Heart left ventricle (tissue), 16 donors: ENCODE measurements at regions not wholly inside any gene's neighbourhood (a gene's known extent, or its start where the extent isn't known, plus 50 kb on each side); places are given as distances from the start of the nearest gene placed in this dataset.

Source experiments
- ATAC-seq, 4 donors: fragments of 200-7000 bp; cut with Tn5 transposase; one replicate each; pipeline ENCODE4 v1.9.1; 2020 to 2022; ENCODE audit warnings: moderate library complexity in 4 of 4, mild to moderate bottlenecking in 3 of 4, moderate number of reproducible peaks in 1 of 4
- DNase-seq, 5 donors: peaks; one replicate each; pipeline ENCODE4 v3.0.0-alpha.2; 2020
- H3K27ac ChIP-seq, 12 donors: fragments of 200-600 bp; sonication (generic) in 4 of 12; one replicate each; pipeline versions ENCODE4 v1.5.0 to v1.8.0; 2016 to 2022; ENCODE audit warnings: mild to moderate bottlenecking in 2 of 12
- H3K27me3 ChIP-seq, 9 donors: fragments of 200-600 bp; sonication (generic) in 2 of 9; one replicate each; pipeline versions ENCODE4 v1.5.1 to v1.8.0; 2016 to 2022; ENCODE audit warnings: mild to moderate bottlenecking in 3 of 9
- H3K36me3 ChIP-seq, 9 donors: fragments of 200-600 bp; sonication (generic) in 2 of 9; one replicate each; pipeline versions ENCODE4 v1.5.0 to v1.8.0; 2018 to 2022; ENCODE audit warnings: mild to moderate bottlenecking in 2 of 9
- H3K4me1 ChIP-seq, 12 donors: fragments of 200-600 bp; sonication (generic) in 4 of 12; one replicate each; pipeline versions ENCODE4 v1.5.0 to v1.8.0; 2016 to 2022; ENCODE audit warnings: mild to moderate bottlenecking in 3 of 12
- H3K4me3 ChIP-seq, 12 donors: fragments of 200-600 bp; sonication (generic) in 4 of 12; one replicate each; pipeline versions ENCODE4 v1.5.0 to v1.8.0; 2017 to 2022; ENCODE audit warnings: mild to moderate bottlenecking in 9 of 12, moderate library complexity in 4 of 12
- H3K9me3 ChIP-seq, 12 donors: fragments of 200-600 bp; sonication (generic) in 4 of 12; one replicate each; pipeline versions ENCODE4 v1.5.0 to v1.8.0; 2016 to 2022; ENCODE audit warnings: mild to moderate bottlenecking in 1 of 12
- POLR2A ChIP-seq, 2 donors: fragments of 450-650 bp; IDR thresholded peaks; one replicate each; pipeline ENCODE4 v1.6.1; 2017; ENCODE audit warnings: antibody characterized with exemption in 2 of 2, mild to moderate bottlenecking in 2 of 2, moderate library complexity in 2 of 2
- WGBS, 4 donors: extraction: QIAGEN DNeasy Blood & Tissue Kit in 2 of 4; methylation state at CpG; one replicate each; pipeline versions ENCODE4 v1.1.5 to v1.1.7; 2013 to 2018; 5-methylcytosine and 5-hydroxymethylcytosine counted together
- intact Hi-C, 10 donors: fragments of 100-400 bp; cut with DNase I; formaldehyde crosslinking; loops; one replicate each; pipeline versions ENCODE4 v1.11.1 to v1.14.2; 2022
- TF ChIP-seq, protein P1 (sequence below), 12 donors: fragments of 200-600 bp; sonication (generic) in 4 of 12; IDR thresholded peaks; one replicate each; pipeline versions ENCODE4 v1.5.0 to v1.8.0; 2018 to 2022; ENCODE audit warnings: antibody characterized with exemption in 12 of 12, mild to moderate bottlenecking in 5 of 12
- donor health status: ischemic (EF 13 %, LVEDD 7.1; RV severe dilation, severe dysfunction).
- donor health status: healthy with polysubstance abuse.
- donor health status: DM: no; HTN: yes; CAD: no.
- donor health status: DM: no; HTN: no; CAD: no.
- donor health status: ischemic (EF 25% LVEDD 6.9; RV normal size, moderate dysfunction).
- donor health status: ischemic (EF 25% LVEDD 5.7; RV mildly dilated, moderate dysfunction).
- donor health status: healthy.
- donor health status: DM: yes; HTN: yes; CAD: no.
- donor health status: ischemic (EF 35%, LVEDD 5.7; RV mildly dilated, moderate dysfunction).
- donor health status: nonischemic (EF 11% LVEDD 7.7; RV severe dilation, severe dysfunction).
- donor health status: DM: yes; HTN: yes; CAD: no.
- donor health status: PGD.
- donor health status: ischemic (EF 29% LVEDD 5.4; RV normal size, mild dysfunction).
- donor health status: nonischemic (EF 23%, LVEDD 6.1; RV moderate dilation, normal function).

DNA sequence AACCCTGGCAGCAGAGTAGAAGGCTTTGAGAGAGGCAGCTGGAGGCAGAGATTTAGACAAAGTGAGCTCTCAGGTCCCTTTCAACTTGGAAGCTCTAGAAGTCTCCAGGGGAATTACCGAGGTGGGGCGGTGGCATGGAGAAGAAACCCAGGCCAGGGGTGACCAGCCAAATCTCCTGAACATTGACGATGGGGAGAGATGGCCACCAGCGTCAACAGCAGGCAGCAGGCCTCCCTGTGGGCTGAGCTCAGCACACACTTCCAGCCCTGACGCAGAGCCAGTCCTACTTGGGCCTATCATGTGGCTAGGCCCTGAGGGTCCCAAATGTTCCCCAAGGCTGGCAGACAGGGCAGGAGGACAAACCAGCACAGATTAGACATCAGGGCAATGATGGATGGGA lies 187.8 kb downstream of the BCOR start:
- Histone ChIP-seq H3K9me3 (no peaks in the 10 kb centered on the region), H3K36me3 (no peaks in the 10 kb centered on the region), H3K27me3 (peaks cover 0 to 12% (median 0%) of the 10 kb centered on the region in 9 donors), H3K4me3 (no peak overlapping the region), H3K27ac (no peak overlapping the region), H3K4me1 (peaks cover 0 to 29% (median 5%) of the 10 kb centered on the region in 12 donors)
- intact Hi-C loops: loop anchor here in 6 of 10 donors (5.0 to 10.0 kb wide), 6 partner anchors 95 to 195 kb away; partner anchors contain the start of gene BCOR (in 1 of the 6)
- no peak for ATAC-seq
- 90 to 97% (median 93%) methylated on average over 5 of the region's 5 CpGs for WGBS, 4 donors
- TF ChIP-seq POLR2A (IDR thresholded peaks at IDR 0.05): no peak
- TF ChIP-seq, protein P1, sequence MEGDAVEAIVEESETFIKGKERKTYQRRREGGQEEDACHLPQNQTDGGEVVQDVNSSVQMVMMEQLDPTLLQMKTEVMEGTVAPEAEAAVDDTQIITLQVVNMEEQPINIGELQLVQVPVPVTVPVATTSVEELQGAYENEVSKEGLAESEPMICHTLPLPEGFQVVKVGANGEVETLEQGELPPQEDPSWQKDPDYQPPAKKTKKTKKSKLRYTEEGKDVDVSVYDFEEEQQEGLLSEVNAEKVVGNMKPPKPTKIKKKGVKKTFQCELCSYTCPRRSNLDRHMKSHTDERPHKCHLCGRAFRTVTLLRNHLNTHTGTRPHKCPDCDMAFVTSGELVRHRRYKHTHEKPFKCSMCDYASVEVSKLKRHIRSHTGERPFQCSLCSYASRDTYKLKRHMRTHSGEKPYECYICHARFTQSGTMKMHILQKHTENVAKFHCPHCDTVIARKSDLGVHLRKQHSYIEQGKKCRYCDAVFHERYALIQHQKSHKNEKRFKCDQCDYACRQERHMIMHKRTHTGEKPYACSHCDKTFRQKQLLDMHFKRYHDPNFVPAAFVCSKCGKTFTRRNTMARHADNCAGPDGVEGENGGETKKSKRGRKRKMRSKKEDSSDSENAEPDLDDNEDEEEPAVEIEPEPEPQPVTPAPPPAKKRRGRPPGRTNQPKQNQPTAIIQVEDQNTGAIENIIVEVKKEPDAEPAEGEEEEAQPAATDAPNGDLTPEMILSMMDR (IDR thresholded peaks at IDR 0.05): no peak
- DNase-seq: no peak

DNA sequence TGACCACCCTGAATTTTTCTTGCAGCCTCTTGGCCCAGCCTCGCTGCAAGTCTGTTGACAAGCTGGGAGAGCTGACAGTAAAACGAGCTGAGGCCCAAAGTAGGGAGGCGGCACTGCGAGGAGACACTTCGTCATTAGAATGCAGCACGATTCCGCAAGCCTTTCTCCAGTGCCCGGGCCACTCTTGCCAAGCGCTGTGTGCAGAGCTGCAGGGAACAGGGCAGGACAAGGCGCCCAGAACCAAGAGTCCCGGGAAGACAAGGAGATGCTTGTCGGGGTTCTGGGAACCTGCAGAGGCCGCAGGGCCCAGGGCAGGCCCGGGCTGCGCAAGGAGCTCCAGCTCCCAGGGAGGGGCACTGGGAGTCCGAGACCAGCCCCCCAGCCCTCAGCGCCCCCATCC lies 187.1 kb downstream of the BCOR start:
- Histone ChIP-seq H3K9me3 (no peaks in the 10 kb centered on the region), H3K27ac (no peak overlapping the region), H3K4me1 (peaks cover 0 to 26% (median 4%) of the 10 kb centered on the region in 12 donors), H3K36me3 (no peaks in the 10 kb centered on the region), H3K4me3 (no peak overlapping the region), H3K27me3 (peaks cover 0 to 9% (median 0%) of the 10 kb centered on the region in 9 donors)
- TF ChIP-seq POLR2A (IDR thresholded peaks at IDR 0.05): no peak
- TF ChIP-seq, protein P1 (IDR thresholded peaks at IDR 0.05): no peak
- 70 to 81% (median 75%) methylated on average over 14 to 17 of the region's 17 CpGs for WGBS, 4 donors
- ATAC-seq: peak in 2 of 4 donors; percentile 23 to 28
- intact Hi-C loops: no loop called here
- peak in 1 of 5 donors; percentile 45 for DNase-seq

DNA sequence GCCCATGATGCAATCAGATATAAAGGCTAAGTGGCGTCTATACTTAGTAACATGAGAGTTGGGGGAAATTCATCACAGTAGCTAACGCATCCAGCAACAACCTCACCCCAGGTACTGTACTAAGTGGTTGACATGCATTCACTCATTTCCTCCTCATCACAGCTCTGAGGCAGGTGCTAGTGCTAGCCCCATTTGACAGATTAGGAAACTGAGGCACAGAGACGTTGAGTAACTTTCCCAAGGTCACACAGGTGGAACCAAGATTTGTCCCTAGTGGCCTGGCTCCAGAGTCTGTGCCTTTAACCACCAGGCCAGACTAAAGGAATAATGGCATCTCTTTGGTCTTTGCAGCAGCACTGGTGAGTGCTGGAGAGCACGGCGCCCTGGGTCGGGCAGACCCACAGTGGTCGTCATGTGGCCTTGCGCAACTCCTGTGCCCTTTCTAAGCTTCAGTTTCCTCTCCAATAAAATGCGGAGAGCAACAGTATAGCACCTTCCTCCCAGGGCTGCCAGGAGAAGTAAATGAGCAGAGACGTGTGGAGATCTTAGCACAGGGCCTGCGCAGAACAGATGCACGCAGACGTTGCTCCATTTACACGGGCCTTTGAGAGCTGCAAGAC lies 186.4 kb downstream of the BCOR start:
- WGBS, 4 donors: 77 to 92% (median 81%) methylated on average over 13 to 14 of the region's 14 CpGs
- no peak overlapping the region for H3K4me3 ChIP-seq
- no peak for DNase-seq

DNA sequence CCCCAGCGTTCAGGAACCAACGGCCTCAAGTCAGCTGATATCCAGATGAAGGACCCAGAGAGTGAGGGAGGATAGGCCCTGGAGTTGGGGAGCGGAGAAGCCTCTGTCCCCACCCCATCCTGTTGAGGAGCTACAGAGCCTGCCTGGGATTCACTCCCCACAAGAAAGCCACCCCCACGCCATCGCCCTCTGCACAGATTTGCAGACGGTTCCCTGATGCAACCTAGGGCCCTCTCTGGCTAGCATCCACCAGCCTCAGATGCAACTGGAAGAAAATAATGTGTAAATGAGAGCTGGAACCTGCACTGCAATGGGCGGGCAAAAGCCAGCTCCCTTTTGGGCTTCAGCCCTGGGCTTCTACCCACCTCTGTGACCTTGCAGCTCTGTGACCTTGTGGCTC lies 185.6 kb downstream of the BCOR start:
- 68 to 81% (median 74%) methylated on average over 7 of the region's 7 CpGs for WGBS, 4 donors
- Histone ChIP-seq H3K27me3 (peaks cover 0 to 9% (median 0%) of the 10 kb centered on the region in 9 donors), H3K4me3 (no peak overlapping the region), H3K27ac (no peak overlapping the region), H3K4me1 (peaks cover 0 to 16% (median 1%) of the 10 kb centered on the region in 12 donors), H3K36me3 (no peaks in the 10 kb centered on the region), H3K9me3 (peaks cover 0 to 1% (median 0%) of the 10 kb centered on the region in 12 donors)
- ATAC-seq (no peak), DNase-seq (no peak)
- no peak for TF ChIP-seq POLR2A (IDR thresholded peaks at IDR 0.05)
- TF ChIP-seq, protein P1 (IDR thresholded peaks at IDR 0.05): no peak
- intact Hi-C loops: no loop called here

More for the DNA sequence above, 186.4 kb downstream of the BCOR start:
- Histone ChIP-seq H3K27me3 (peaks cover 0 to 9% (median 0%) of the 10 kb centered on the region in 9 donors), H3K27ac (no peak overlapping the region), H3K9me3 (no peaks in the 10 kb centered on the region), H3K4me1 (peaks cover 0 to 22% (median 2%) of the 10 kb centered on the region in 12 donors), H3K36me3 (no peaks in the 10 kb centered on the region)
- ATAC-seq: no peak
- TF ChIP-seq, protein P1 (IDR thresholded peaks at IDR 0.05): no peak
- no peak for TF ChIP-seq POLR2A (IDR thresholded peaks at IDR 0.05)
- intact Hi-C loops: no loop called here
